ENCODE measurements at regions not wholly inside any gene's neighbourhood (a gene's known extent, or its start where the extent isn't known, plus 50 kb on each side); places are given as distances from the start of the nearest gene placed in this dataset.

- DNase-seq (ENCODE audit: low read depth) = no peak
Measured at GRCh38 chr6:168968228-168968627, 285.4 kb downstream of the THBS2 start.

- DNase-seq (ENCODE audit: low read depth) = no peak
Measured at GRCh38 chr6:168967281-168967925, 286.2 kb downstream of the THBS2 start.

DNA sequence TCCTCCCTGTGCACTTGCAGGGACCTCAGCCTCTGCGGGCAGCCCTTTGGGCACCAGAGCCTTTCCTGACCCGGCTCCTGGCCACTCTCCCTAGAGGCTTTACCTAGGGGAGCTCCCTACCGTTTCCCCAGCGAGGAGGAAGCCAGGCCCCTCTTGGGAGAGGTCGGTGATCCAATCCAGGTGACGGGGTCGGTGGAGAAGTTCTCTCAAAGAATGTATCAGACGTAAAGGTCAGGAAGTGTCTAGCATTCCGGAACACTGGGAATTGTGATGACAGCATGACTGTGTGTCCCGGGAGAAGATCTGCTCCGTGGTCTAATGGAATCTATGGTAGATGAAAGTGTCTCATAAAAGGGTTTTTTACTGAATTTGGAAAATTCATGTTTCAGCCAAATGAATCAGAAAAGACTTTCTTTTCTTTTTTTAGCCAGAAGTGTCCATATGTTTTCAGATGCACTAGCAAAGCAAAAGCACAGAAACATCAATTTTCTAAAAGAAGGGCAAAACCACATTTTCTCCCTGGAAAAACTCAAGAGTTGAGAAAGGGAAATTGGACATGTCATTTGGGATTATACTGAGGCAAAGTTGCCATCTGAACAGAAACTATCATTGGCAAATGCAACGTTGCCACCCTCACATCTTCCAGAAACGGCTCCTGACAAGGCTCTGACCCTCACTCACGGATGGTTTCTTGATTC is 289.4 kb downstream of the THBS2 start:
- DNase-seq (ENCODE audit: low read depth) = no peak

DNA sequence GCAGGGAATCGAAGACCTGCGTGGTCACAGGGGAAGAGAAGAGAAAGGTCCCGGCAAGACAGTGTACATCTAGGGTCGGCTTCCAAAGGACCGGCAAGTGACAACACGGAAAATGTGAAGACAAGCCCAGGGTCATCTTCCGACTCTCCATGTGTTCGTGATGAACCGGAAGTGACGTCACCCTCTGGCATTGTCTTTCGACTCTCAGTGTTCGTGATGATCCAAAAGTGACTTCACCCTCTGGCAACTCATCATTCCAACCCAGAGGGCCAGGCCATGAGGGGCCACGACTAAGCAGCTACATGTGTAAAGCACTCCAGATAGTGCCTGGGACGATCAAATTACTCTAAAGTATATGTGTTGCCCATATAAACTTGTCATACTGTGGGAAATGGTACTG is 290.8 kb downstream of the THBS2 start:
- no peak for DNase-seq (ENCODE audit: low read depth)

- no peak for DNase-seq (ENCODE audit: low read depth)
Measured at GRCh38 chr6:168961264-168961656, 292.4 kb downstream of the THBS2 start.

GRCh38 chr6:168960551-168961263 is 292.9 kb downstream of the THBS2 start:
- DNase-seq (ENCODE audit: low read depth) = no peak

GRCh38 chr6:168959696-168960095 is 293.9 kb downstream of the THBS2 start:
- no peak for DNase-seq (ENCODE audit: low read depth)

- peak; percentile 13 for DNase-seq (ENCODE audit: low read depth)
Measured at GRCh38 chr6:168956884-168957730, 296.5 kb downstream of the THBS2 start.

GRCh38 chr6:168956141-168956838 is 297.4 kb downstream of the THBS2 start:
- DNase-seq (ENCODE audit: low read depth) = no peak

GRCh38 chr6:168953461-168953860 is 300.2 kb downstream of the THBS2 start:
- DNase-seq (ENCODE audit: low read depth) = no peak

DNA sequence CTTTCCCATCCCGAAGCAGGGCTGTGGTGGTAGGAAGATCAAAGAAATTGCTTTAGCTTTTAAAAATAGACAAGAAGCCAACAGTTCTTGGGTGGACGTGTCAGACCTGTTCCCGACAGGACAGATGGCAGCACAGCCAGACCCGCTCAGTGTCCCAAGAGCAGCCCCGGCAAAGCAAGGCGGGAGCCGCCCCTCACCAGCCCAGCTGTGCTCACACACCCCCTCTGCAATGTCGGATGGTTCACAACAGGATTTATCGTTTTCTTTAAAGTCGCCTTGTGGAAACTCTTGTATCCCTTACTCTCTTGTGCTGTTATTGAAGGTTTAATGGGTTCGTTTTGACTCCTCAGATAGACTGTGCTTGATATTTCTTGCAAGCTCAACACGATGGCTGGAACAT is 302.4 kb downstream of the THBS2 start:
- no peak for DNase-seq (ENCODE audit: low read depth)

- DNase-seq (ENCODE audit: low read depth) = no peak
Measured at GRCh38 chr6:168950858-168951214, 302.8 kb downstream of the THBS2 start.

- DNase-seq (ENCODE audit: low read depth) = no peak
Measured at GRCh38 chr6:168949981-168950857, 303.4 kb downstream of the THBS2 start.

- DNase-seq (ENCODE audit: low read depth) = no peak
Measured at GRCh38 chr6:168948990-168949531, 304.6 kb downstream of the THBS2 start.

DNA sequence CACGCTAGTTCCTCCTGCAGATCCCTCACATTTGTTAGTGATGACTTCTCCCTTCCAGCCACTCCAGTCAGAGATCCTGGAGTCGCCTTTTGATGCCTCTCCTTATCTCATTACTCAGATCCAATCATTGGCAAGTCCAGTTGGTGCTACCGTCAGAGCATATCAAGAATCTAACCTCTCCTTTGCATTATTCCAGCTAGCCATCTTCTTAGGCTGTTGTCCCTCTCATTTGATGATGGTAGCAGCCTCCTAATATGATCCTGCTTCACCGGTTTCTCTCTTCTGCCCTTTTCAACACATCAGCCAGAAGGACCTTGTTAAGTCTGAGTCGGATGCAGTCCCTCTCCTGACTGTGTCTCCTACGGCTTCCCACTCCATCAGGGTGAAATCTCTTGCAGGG is 305.6 kb downstream of the THBS2 start:
- no peak for DNase-seq (ENCODE audit: low read depth)

DNA sequence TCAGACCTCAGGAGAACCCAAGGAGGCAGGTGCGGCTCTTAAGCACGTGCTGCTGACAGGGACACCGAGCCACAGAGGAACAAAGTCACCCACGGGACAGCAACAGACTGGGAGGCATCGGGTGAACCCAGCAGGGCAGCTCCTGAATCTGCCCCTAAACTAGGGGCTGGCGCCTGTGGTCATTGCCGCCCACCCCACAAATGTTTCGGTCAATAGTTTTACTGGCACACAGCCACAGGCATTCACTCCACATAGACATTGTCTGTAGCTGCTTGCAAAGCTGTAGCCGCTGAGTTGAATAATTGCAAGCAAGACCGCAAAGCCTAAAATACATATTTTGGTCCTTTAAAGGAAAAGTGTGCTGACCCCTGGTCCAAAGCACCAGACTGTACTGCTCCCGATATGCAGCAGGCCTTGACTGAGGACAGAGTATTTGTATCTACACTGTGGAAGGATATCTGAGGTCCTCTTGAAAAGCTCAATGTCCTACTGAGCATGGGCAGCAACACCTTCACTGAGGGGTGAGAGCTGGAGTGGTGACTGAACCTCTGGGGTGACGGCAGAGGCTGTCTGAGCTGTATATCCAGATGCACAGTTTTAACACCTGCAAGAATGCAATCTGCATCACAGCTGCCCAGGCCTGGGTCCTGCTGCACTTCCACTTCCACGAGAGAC is 310.3 kb downstream of the THBS2 start:
- DNase-seq (ENCODE audit: low read depth) = no peak

GRCh38 chr6:168942646-168943045 is 311.0 kb downstream of the THBS2 start:
- no peak for DNase-seq (ENCODE audit: low read depth)

DNA sequence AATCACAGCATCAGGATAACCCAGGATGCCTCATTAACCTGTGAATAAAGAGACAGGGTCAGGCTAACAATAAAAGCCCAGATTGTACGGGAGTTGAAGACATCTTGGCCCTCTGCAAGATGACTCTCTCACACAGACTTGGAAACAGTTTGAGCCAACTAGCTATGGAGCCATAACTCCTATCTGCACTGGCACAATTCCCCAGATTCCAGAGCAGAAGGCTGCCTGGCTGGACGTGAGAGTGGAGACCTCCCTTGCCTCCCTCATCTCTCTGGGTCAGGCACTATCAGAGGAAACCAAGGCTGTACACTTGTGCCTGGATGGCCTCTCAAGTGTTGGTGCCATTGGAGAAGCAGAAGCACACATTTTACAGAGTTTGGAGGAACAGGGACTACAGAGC is 312.6 kb downstream of the THBS2 start:
- no peak for DNase-seq (ENCODE audit: low read depth)

DNA sequence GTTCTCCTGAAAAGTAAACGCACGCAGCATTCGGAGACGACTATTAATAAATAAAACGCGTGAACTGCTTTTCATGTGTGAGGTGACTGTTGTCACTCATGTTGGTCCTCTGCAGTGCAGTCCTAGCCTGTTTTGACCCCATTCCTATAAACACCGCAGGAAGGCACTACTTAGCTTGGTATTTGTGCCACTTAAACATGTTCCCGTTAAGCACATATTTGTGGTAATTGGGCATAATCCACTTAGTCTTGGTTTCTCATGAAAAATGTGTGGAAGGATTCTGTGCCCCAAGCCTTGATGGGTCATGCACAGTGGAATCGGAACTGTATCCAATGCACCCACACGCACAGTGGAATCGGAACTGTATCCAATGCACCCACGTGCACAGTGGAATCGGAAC is 313.9 kb downstream of the THBS2 start:
- no peak for DNase-seq (ENCODE audit: low read depth)

DNA sequence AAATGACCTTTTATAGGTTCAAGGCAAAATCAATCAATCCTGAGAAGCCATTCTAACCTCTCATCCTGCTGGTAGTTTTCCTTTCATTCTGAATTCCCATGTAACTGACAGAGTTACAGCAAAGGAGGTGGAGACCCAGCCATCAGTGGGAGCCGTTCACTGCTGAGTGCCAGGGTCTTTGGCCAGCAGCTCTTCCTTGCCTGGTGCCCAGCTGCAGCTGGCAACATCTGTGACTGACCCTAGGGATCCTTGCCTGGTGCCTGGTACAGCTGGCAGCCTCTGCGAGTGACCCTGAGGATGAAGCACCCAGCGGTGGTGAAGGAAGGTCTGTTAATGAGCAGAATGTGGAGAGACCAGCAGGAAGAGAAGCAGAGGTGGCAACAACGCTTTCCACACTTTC is 314.6 kb downstream of the THBS2 start:
- no peak for DNase-seq (ENCODE audit: low read depth)

All from stimulated activated CD4-positive, alpha-beta T cell treated with anti-CD3 and anti-CD28 coated beads, Interleukin-2, amount 100 ng/mL, for 4 hours (primary cell).